8988T (cell line): ENCODE measurements at regions not wholly inside any gene's neighbourhood (a gene's known extent, or its start where the extent isn't known, plus 50 kb on each side); places are given as distances from the start of the nearest gene placed in this dataset.

Experiments
- DNase-seq: peaks from one replicate; pipeline ENCODE4 v3.0.0; 2011

- no peak for DNase-seq
Measured at GRCh38 chr6:165077876-165078275, 231.5 kb downstream of the C6orf118 start.

- DNase-seq, result no peak
Measured at GRCh38 chr6:165071906-165072305, 237.5 kb downstream of the C6orf118 start.

- no peak for DNase-seq
Measured at GRCh38 chr6:165060720-165061119, 248.7 kb downstream of the C6orf118 start.

- no peak for DNase-seq
Measured at GRCh38 chr6:165059032-165059431, 250.4 kb downstream of the C6orf118 start.

GRCh38 chr6:165056292-165056691, 253.1 kb downstream of the C6orf118 start:
- no peak for DNase-seq

- no peak for DNase-seq
Measured at GRCh38 chr6:165055231-165055630, 254.2 kb downstream of the C6orf118 start.

- DNase-seq, result no peak
Measured at GRCh38 chr6:165052561-165053480, 256.6 kb downstream of the C6orf118 start.

- no peak for DNase-seq
Measured at GRCh38 chr6:165049362-165049761, 260.0 kb downstream of the C6orf118 start.

- DNase-seq, result no peak
Measured at GRCh38 chr6:165047952-165048351, 261.5 kb downstream of the C6orf118 start.

GRCh38 chr6:165045631-165046030, 263.8 kb downstream of the C6orf118 start:
- DNase-seq, result no peak

GRCh38 chr6:165042912-165043311, 266.5 kb downstream of the C6orf118 start:
- DNase-seq, result no peak

GRCh38 chr6:165040440-165040839, 269.0 kb downstream of the C6orf118 start:
- DNase-seq, result no peak

GRCh38 chr6:165034271-165034741, 275.1 kb downstream of the C6orf118 start:
- no peak for DNase-seq

- DNase-seq, result no peak
Measured at GRCh38 chr6:165031502-165031901, 277.9 kb downstream of the C6orf118 start.

GRCh38 chr6:165025040-165025439, 284.4 kb downstream of the C6orf118 start:
- no peak for DNase-seq

- DNase-seq, result no peak
Measured at GRCh38 chr6:165019681-165020080, 289.7 kb downstream of the C6orf118 start.

- DNase-seq, result no peak
Measured at GRCh38 chr6:165015676-165016075, 293.7 kb downstream of the C6orf118 start.

GRCh38 chr6:165013701-165014100, 295.7 kb downstream of the C6orf118 start:
- no peak for DNase-seq

- no peak for DNase-seq
Measured at GRCh38 chr6:165012183-165012582, 297.2 kb downstream of the C6orf118 start.

- DNase-seq, result no peak
Measured at GRCh38 chr6:165010556-165011535, 298.6 kb downstream of the C6orf118 start.

GRCh38 chr6:165008971-165009370, 300.4 kb downstream of the C6orf118 start:
- DNase-seq, result no peak

- no peak for DNase-seq
Measured at GRCh38 chr6:165002866-165003265, 306.5 kb downstream of the C6orf118 start.

- no peak for DNase-seq
Measured at GRCh38 chr6:165002358-165002757, 307.0 kb downstream of the C6orf118 start.
